ENCODE measurements at regions not wholly inside any gene's neighbourhood (a gene's known extent, or its start where the extent isn't known, plus 50 kb on each side); places are given as distances from the start of the nearest gene placed in this dataset.

GRCh38 chr1:4351453-4351852 is 303.0 kb upstream of the AJAP1 start:
- Histone ChIP-seq H3K9me3 (ENCODE audit: control insufficient read depth in 3 of 3, low read length in 3 of 3) (no peaks in the 10 kb centered on the region), H3K4me1 (ENCODE audit: control insufficient read depth in 3 of 3, insufficient read depth in 3 of 3, low read length in 3 of 3) (no peaks in the 10 kb centered on the region), H3K4me3 (ENCODE audit: low read length in 3 of 3) (no peak overlapping the region), H3K27me3 (ENCODE audit: control insufficient read depth in 3 of 3, insufficient read depth in 3 of 3, low read length in 3 of 3) (peaks cover 0 to 10% (median 0%) of the 10 kb centered on the region in 3 donors), H3K36me3 (ENCODE audit: control insufficient read depth in 3 of 3, insufficient read depth in 3 of 3, low read length in 3 of 3) (no peaks in the 10 kb centered on the region), H3K27ac (ENCODE audit: low read depth, low read length) (no peak overlapping the region), H3K9ac (ENCODE audit: low read depth in 1 of 3, low read length in 3 of 3) (no peak overlapping the region)

- Histone ChIP-seq H3K9ac (ENCODE audit: low read depth in 1 of 3, low read length in 3 of 3) (no peak overlapping the region), H3K9me3 (ENCODE audit: control insufficient read depth in 3 of 3, low read length in 3 of 3) (no peaks in the 10 kb centered on the region), H3K36me3 (ENCODE audit: control insufficient read depth in 3 of 3, insufficient read depth in 3 of 3, low read length in 3 of 3) (no peaks in the 10 kb centered on the region), H3K27ac (ENCODE audit: low read depth, low read length) (no peak overlapping the region), H3K4me3 (ENCODE audit: low read length in 3 of 3) (no peak overlapping the region), H3K4me1 (ENCODE audit: control insufficient read depth in 3 of 3, insufficient read depth in 3 of 3, low read length in 3 of 3) (no peaks in the 10 kb centered on the region), H3K27me3 (ENCODE audit: control insufficient read depth in 3 of 3, insufficient read depth in 3 of 3, low read length in 3 of 3) (peaks cover 0 to 23% (median 0%) of the 10 kb centered on the region in 3 donors)
Measured at GRCh38 chr1:4353090-4353856, 301.1 kb upstream of the AJAP1 start.

- Histone ChIP-seq H3K27me3 (ENCODE audit: control insufficient read depth in 3 of 3, insufficient read depth in 3 of 3, low read length in 3 of 3) (peaks cover 0 to 27% (median 6%) of the 10 kb centered on the region in 3 donors), H3K4me3 (ENCODE audit: low read length in 3 of 3) (no peak overlapping the region), H3K27ac (ENCODE audit: low read depth, low read length) (no peak overlapping the region), H3K4me1 (ENCODE audit: control insufficient read depth in 3 of 3, insufficient read depth in 3 of 3, low read length in 3 of 3) (no peaks in the 10 kb centered on the region), H3K9ac (ENCODE audit: low read depth in 1 of 3, low read length in 3 of 3) (no peak overlapping the region), H3K36me3 (ENCODE audit: control insufficient read depth in 3 of 3, insufficient read depth in 3 of 3, low read length in 3 of 3) (no peaks in the 10 kb centered on the region), H3K9me3 (ENCODE audit: control insufficient read depth in 3 of 3, low read length in 3 of 3) (no peaks in the 10 kb centered on the region)
Measured at GRCh38 chr1:4355839-4356238, 298.6 kb upstream of the AJAP1 start.

- no peaks in the 10 kb centered on the region for H3K4me1 ChIP-seq (ENCODE audit: control insufficient read depth in 3 of 3, insufficient read depth in 3 of 3, low read length in 3 of 3)
- peaks cover 0 to 17% (median 8%) of the 10 kb centered on the region in 3 donors for H3K27me3 ChIP-seq (ENCODE audit: control insufficient read depth in 3 of 3, insufficient read depth in 3 of 3, low read length in 3 of 3)
- peaks cover 0 to 4% (median 3%) of the 10 kb centered on the region in 3 donors for H3K9me3 ChIP-seq (ENCODE audit: control insufficient read depth in 3 of 3, low read length in 3 of 3)
- no peak overlapping the region for H3K9ac ChIP-seq (ENCODE audit: low read depth in 1 of 3, low read length in 3 of 3)
- no peak overlapping the region for H3K27ac ChIP-seq (ENCODE audit: low read depth, low read length)
- H3K4me3 ChIP-seq (ENCODE audit: low read length in 3 of 3): no peak overlapping the region
- no peaks in the 10 kb centered on the region for H3K36me3 ChIP-seq (ENCODE audit: control insufficient read depth in 3 of 3, insufficient read depth in 3 of 3, low read length in 3 of 3)
Measured at GRCh38 chr1:4362314-4363044, 291.9 kb upstream of the AJAP1 start.

- H3K9ac ChIP-seq (ENCODE audit: low read depth in 1 of 3, low read length in 3 of 3): no peak overlapping the region
- no peaks in the 10 kb centered on the region for H3K36me3 ChIP-seq (ENCODE audit: control insufficient read depth in 3 of 3, insufficient read depth in 3 of 3, low read length in 3 of 3)
- H3K27ac ChIP-seq (ENCODE audit: low read depth, low read length): no peak overlapping the region
- no peak overlapping the region for H3K4me3 ChIP-seq (ENCODE audit: low read length in 3 of 3)
- H3K4me1 ChIP-seq (ENCODE audit: control insufficient read depth in 3 of 3, insufficient read depth in 3 of 3, low read length in 3 of 3): no peaks in the 10 kb centered on the region
- H3K27me3 ChIP-seq (ENCODE audit: control insufficient read depth in 3 of 3, insufficient read depth in 3 of 3, low read length in 3 of 3): peaks cover 0 to 7% (median 3%) of the 10 kb centered on the region in 3 donors
- H3K9me3 ChIP-seq (ENCODE audit: control insufficient read depth in 3 of 3, low read length in 3 of 3): peaks cover 0 to 4% (median 3%) of the 10 kb centered on the region in 3 donors
Measured at GRCh38 chr1:4366091-4366490, 288.3 kb upstream of the AJAP1 start.

- Histone ChIP-seq H3K9me3 (ENCODE audit: control insufficient read depth in 3 of 3, low read length in 3 of 3) (peaks cover 0 to 4% (median 3%) of the 10 kb centered on the region in 3 donors), H3K4me1 (ENCODE audit: control insufficient read depth in 3 of 3, insufficient read depth in 3 of 3, low read length in 3 of 3) (no peaks in the 10 kb centered on the region), H3K27ac (ENCODE audit: low read depth, low read length) (no peak overlapping the region), H3K4me3 (ENCODE audit: low read length in 3 of 3) (no peak overlapping the region), H3K36me3 (ENCODE audit: control insufficient read depth in 3 of 3, insufficient read depth in 3 of 3, low read length in 3 of 3) (no peaks in the 10 kb centered on the region), H3K27me3 (ENCODE audit: control insufficient read depth in 3 of 3, insufficient read depth in 3 of 3, low read length in 3 of 3) (peaks cover 0 to 3% (median 2%) of the 10 kb centered on the region in 3 donors), H3K9ac (ENCODE audit: low read depth in 1 of 3, low read length in 3 of 3) (no peak overlapping the region)
Measured at GRCh38 chr1:4367230-4367777, 287.1 kb upstream of the AJAP1 start.

GRCh38 chr1:4369335-4369734 is 285.1 kb upstream of the AJAP1 start:
- no peaks in the 10 kb centered on the region for H3K36me3 ChIP-seq (ENCODE audit: control insufficient read depth in 3 of 3, insufficient read depth in 3 of 3, low read length in 3 of 3)
- no peak overlapping the region for H3K4me3 ChIP-seq (ENCODE audit: low read length in 3 of 3)
- no peaks in the 10 kb centered on the region for H3K9me3 ChIP-seq (ENCODE audit: control insufficient read depth in 3 of 3, low read length in 3 of 3)
- H3K9ac ChIP-seq (ENCODE audit: low read depth in 1 of 3, low read length in 3 of 3): no peak overlapping the region
- peaks cover 0 to 3% (median 0%) of the 10 kb centered on the region in 3 donors for H3K27me3 ChIP-seq (ENCODE audit: control insufficient read depth in 3 of 3, insufficient read depth in 3 of 3, low read length in 3 of 3)
- H3K4me1 ChIP-seq (ENCODE audit: control insufficient read depth in 3 of 3, insufficient read depth in 3 of 3, low read length in 3 of 3): no peaks in the 10 kb centered on the region
- no peak overlapping the region for H3K27ac ChIP-seq (ENCODE audit: low read depth, low read length)

- Histone ChIP-seq H3K27ac (ENCODE audit: low read depth, low read length) (no peak overlapping the region), H3K9me3 (ENCODE audit: control insufficient read depth in 3 of 3, low read length in 3 of 3) (no peaks in the 10 kb centered on the region), H3K27me3 (ENCODE audit: control insufficient read depth in 3 of 3, insufficient read depth in 3 of 3, low read length in 3 of 3) (peaks cover 0 to 3% (median 0%) of the 10 kb centered on the region in 3 donors), H3K9ac (ENCODE audit: low read depth in 1 of 3, low read length in 3 of 3) (no peak overlapping the region), H3K4me1 (ENCODE audit: control insufficient read depth in 3 of 3, insufficient read depth in 3 of 3, low read length in 3 of 3) (no peaks in the 10 kb centered on the region), H3K36me3 (ENCODE audit: control insufficient read depth in 3 of 3, insufficient read depth in 3 of 3, low read length in 3 of 3) (no peaks in the 10 kb centered on the region), H3K4me3 (ENCODE audit: low read length in 3 of 3) (no peak overlapping the region)
Measured at GRCh38 chr1:4371849-4372248, 282.6 kb upstream of the AJAP1 start.

- peaks cover 0 to 3% (median 0%) of the 10 kb centered on the region in 3 donors for H3K9me3 ChIP-seq (ENCODE audit: control insufficient read depth in 3 of 3, low read length in 3 of 3)
- H3K27me3 ChIP-seq (ENCODE audit: control insufficient read depth in 3 of 3, insufficient read depth in 3 of 3, low read length in 3 of 3): peaks cover 0 to 3% (median 0%) of the 10 kb centered on the region in 3 donors
- no peaks in the 10 kb centered on the region for H3K4me1 ChIP-seq (ENCODE audit: control insufficient read depth in 3 of 3, insufficient read depth in 3 of 3, low read length in 3 of 3)
- no peaks in the 10 kb centered on the region for H3K36me3 ChIP-seq (ENCODE audit: control insufficient read depth in 3 of 3, insufficient read depth in 3 of 3, low read length in 3 of 3)
- no peak overlapping the region for H3K9ac ChIP-seq (ENCODE audit: low read depth in 1 of 3, low read length in 3 of 3)
- H3K27ac ChIP-seq (ENCODE audit: low read depth, low read length): no peak overlapping the region
- no peak overlapping the region for H3K4me3 ChIP-seq (ENCODE audit: low read length in 3 of 3)
Measured at GRCh38 chr1:4375812-4376211, 278.6 kb upstream of the AJAP1 start.
